MCF 10A (cell line): ENCODE measurements at regions not wholly inside any gene's neighbourhood (a gene's known extent, or its start where the extent isn't known, plus 50 kb on each side); places are given as distances from the start of the nearest gene placed in this dataset.

Experiments used
- BruUV-seq: library from RNA; stranded (reverse); fragments of 400-500 nt; replicated peaks from 2 replicates; lab custom pipeline; 2021; lab: Mats Ljungman, UMichigan
- CTCF ChIA-PET: fragments of 300-600 bp; sonication (Branson Sonifier 250); formaldehyde crosslinking; extraction: SDS; loops from one replicate; lab custom pipeline; 2021; ENCODE audit warnings: antibody characterized with exemption, inconsistent platforms; lab: Yijun Ruan, JAX
- POLR2A ChIA-PET: fragments of 300-600, 350-650 bp; sonication (Branson Sonifier 250); formaldehyde crosslinking; extraction: SDS; loops from one replicate; lab custom pipeline; 2020; ENCODE audit warnings: antibody characterized with exemption, inconsistent platforms; lab: Yijun Ruan, JAX
- DNase-seq: peaks from one replicate; pipeline ENCODE4 v3.0.0-alpha.2; 2018; ENCODE audit not compliant: unreplicated experiment
- H3K27ac Mint-ChIP-seq: one replicate; pipeline ENCODE4 v1.8.0; 2022; ENCODE audit warnings: mild to moderate bottlenecking, low read depth, mixed read lengths; ENCODE audit not compliant: unreplicated experiment
- H3K27me3 Mint-ChIP-seq: one replicate; pipeline ENCODE4 v1.8.0; 2022; ENCODE audit warnings: mixed read lengths; ENCODE audit not compliant: insufficient read depth, unreplicated experiment
- H3K36me3 Mint-ChIP-seq: one replicate; pipeline ENCODE4 v1.8.0; 2022; ENCODE audit warnings: mild to moderate bottlenecking, moderate library complexity, mixed read lengths; ENCODE audit not compliant: insufficient read depth, unreplicated experiment
- H3K4me1 Mint-ChIP-seq: one replicate; pipeline ENCODE4 v1.8.0; 2022; ENCODE audit warnings: mixed read lengths; ENCODE audit not compliant: insufficient read depth, unreplicated experiment
- H3K4me3 Mint-ChIP-seq: one replicate; pipeline ENCODE4 v1.8.0; 2022; ENCODE audit warnings: mild to moderate bottlenecking, moderate library complexity, mixed read lengths; ENCODE audit not compliant: unreplicated experiment
- H3K9me3 Mint-ChIP-seq: one replicate; pipeline ENCODE4 v1.8.0; 2022; ENCODE audit warnings: mixed read lengths; ENCODE audit not compliant: unreplicated experiment
- intact Hi-C: fragments of 100-400 bp; cut with micrococcal nuclease; formaldehyde crosslinking; loops from 2 replicates; pipeline ENCODE4 v1.14.1; 2022
- TF ChIP-seq, protein P1 (sequence below): fragments of 200-600 bp; IDR thresholded peaks from one replicate; pipeline ENCODE4 v1.8.0; 2022; ENCODE audit warnings: antibody characterized with exemption, mild to moderate bottlenecking; ENCODE audit not compliant: unreplicated experiment

- no peak for DNase-seq
- H3K9me3 Mint-ChIP-seq, result no peaks in the 10 kb centered on the region
- H3K4me1 Mint-ChIP-seq, result peaks cover 6% of the 10 kb centered on the region
- no peaks in the 10 kb centered on the region for H3K36me3 Mint-ChIP-seq
- ChIA-PET POLR2A (no interaction called here), CTCF (interaction anchor here (1.2 kb wide), 1 partner anchor 21 kb away, joined by 4 read pairs; no protein-coding TSS in a partner anchor)
- no peaks in the 10 kb centered on the region for H3K27me3 Mint-ChIP-seq
- no peak overlapping the region for H3K27ac Mint-ChIP-seq
- no peak overlapping the region for H3K4me3 Mint-ChIP-seq
- intact Hi-C loops, result no loop called here
- BruUV-seq, result no TSS peak
- TF ChIP-seq, protein P1, sequence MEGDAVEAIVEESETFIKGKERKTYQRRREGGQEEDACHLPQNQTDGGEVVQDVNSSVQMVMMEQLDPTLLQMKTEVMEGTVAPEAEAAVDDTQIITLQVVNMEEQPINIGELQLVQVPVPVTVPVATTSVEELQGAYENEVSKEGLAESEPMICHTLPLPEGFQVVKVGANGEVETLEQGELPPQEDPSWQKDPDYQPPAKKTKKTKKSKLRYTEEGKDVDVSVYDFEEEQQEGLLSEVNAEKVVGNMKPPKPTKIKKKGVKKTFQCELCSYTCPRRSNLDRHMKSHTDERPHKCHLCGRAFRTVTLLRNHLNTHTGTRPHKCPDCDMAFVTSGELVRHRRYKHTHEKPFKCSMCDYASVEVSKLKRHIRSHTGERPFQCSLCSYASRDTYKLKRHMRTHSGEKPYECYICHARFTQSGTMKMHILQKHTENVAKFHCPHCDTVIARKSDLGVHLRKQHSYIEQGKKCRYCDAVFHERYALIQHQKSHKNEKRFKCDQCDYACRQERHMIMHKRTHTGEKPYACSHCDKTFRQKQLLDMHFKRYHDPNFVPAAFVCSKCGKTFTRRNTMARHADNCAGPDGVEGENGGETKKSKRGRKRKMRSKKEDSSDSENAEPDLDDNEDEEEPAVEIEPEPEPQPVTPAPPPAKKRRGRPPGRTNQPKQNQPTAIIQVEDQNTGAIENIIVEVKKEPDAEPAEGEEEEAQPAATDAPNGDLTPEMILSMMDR, result no peak
Observed at GRCh38 chr3:36309092-36309491, 71.2 kb upstream of the STAC start.

DNA sequence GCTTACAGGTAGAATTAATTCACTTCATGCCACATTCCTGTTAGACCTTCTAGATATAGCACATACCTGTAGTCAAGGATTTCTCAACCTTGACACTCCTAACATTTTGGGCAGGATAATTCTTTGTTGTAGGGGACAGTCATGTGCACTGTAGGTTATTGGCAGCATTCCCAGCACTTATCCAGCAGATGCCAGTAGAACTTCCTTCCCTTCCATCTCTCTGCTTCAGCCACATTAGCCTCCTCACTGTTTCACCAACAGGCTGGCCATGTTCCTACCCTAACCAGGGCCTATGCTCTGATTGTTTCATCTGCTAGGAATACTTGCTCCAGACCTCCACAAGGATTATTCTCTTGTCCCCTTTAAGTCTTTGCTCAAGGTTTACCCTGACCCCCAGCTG is 68.0 kb upstream of the STAC start:
- no peak overlapping the region for H3K27ac Mint-ChIP-seq
- ChIA-PET CTCF (interaction anchor here (0.8 to 1.0 kb wide), 2 partner anchors 15 to 232 kb away, joined by 3 read pairs; no protein-coding TSS in a partner anchor), POLR2A (no interaction called here)
- DNase-seq, result peak; percentile 38
- H3K4me3 Mint-ChIP-seq, result no peak overlapping the region
- no TSS peak for BruUV-seq
- no peaks in the 10 kb centered on the region for H3K36me3 Mint-ChIP-seq
- peaks cover 7% of the 10 kb centered on the region for H3K9me3 Mint-ChIP-seq
- TF ChIP-seq, protein P1, result no peak
- no peaks in the 10 kb centered on the region for H3K27me3 Mint-ChIP-seq
- intact Hi-C loops, result no loop called here
- peaks cover 6% of the 10 kb centered on the region for H3K4me1 Mint-ChIP-seq

DNA sequence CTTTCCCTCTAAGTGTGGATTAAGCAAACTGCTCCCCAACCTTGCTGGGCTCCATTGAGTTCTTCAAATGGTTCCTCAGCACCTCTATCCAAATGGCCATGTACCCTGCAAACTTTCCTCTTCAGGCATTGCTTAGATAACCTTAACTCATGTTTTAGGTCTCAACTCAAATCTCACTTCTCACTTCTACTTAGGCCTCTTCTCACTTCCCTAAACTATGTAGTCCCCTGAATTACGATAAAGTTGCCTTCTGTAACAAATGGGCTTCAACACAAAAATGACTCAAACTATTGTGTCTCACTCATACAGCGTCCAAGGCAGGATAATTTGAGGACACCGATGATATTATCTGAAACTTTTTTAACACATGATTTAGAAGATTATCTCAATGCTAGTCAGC is 62.4 kb upstream of the STAC start:
- DNase-seq, result no peak
- H3K9me3 Mint-ChIP-seq, result peaks cover 7% of the 10 kb centered on the region
- H3K36me3 Mint-ChIP-seq, result no peaks in the 10 kb centered on the region
- H3K4me1 Mint-ChIP-seq, result no peaks in the 10 kb centered on the region
- TF ChIP-seq, protein P1, result no peak
- intact Hi-C loops, result no loop called here
- no peaks in the 10 kb centered on the region for H3K27me3 Mint-ChIP-seq
- ChIA-PET CTCF (no interaction called here), POLR2A (no interaction called here)
- BruUV-seq, result no TSS peak
- no peak overlapping the region for H3K4me3 Mint-ChIP-seq
- no peak overlapping the region for H3K27ac Mint-ChIP-seq

DNA sequence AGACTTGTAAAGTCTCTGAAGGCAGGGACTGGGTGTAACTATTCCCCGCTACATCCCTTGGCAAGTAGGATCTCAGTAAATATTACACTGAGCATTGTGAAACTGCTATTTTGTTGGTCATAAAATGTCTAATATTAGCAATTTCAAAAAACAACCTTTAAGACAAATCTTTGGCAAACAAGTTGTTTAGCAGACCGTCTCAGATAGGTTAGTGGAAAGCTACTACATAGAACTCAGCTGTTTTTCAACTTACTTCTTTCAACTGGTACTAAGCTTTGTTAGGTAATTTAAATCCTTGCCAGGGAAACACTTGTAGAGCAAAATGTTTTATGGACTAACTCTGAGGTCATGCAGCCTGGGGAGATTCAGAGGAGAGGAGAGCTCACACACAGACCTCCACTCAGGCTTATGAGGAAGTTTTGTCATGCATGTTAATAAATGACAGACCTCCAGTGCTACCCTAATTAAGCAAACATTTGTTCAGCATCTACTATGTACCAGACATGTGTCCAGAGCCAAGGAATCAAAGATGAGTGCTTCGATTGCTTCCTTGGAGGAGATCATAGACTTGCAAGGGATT is 61.6 kb upstream of the STAC start:
- Mint-ChIP-seq H3K4me3 (no peak overlapping the region), H3K27ac (no peak overlapping the region), H3K4me1 (no peaks in the 10 kb centered on the region), H3K36me3 (no peaks in the 10 kb centered on the region), H3K9me3 (peaks cover 10% of the 10 kb centered on the region), H3K27me3 (no peaks in the 10 kb centered on the region)
- no TSS peak for BruUV-seq
- intact Hi-C loops, result no loop called here
- no peak for DNase-seq
- POLR2A ChIA-PET, result no interaction called here
- TF ChIP-seq, protein P1, result no peak
- CTCF ChIA-PET, result interaction anchor here (0.7 kb wide), 1 partner anchor 18 kb away, joined by 4 read pairs; no protein-coding TSS in a partner anchor
